Upper lobe of left lung (tissue), 6 donors: ENCODE measurements at regions not wholly inside any gene's neighbourhood (a gene's known extent, or its start where the extent isn't known, plus 50 kb on each side); places are given as distances from the start of the nearest gene placed in this dataset.
"Not testable (repeated sequence)": the region's sequence is repeated elsewhere in the genome, so short reads cannot be mapped to it uniquely, and the experiment has no call there.

Experiments
- ATAC-seq, 2 donors: fragments of 200-7000 bp; cut with Tn5 transposase; one replicate each; pipeline ENCODE4 v1.9.1; 2022; ENCODE audit warnings: mild to moderate bottlenecking in 2 of 2, moderate library complexity in 2 of 2; ENCODE audit not compliant: low FRiP score in 2 of 2
- DNase-seq, 2 donors: peaks; one replicate each; pipeline ENCODE4 v3.0.0-alpha.2; 2019 to 2020
- H3K27ac ChIP-seq, 4 donors: fragments of 200-600 bp; sonication (generic); one replicate each; pipeline ENCODE4 v1.5.1; 2016 to 2019
- H3K27me3 ChIP-seq, 4 donors: fragments of 200-600 bp; sonication (generic); one replicate each; pipeline ENCODE4 v1.5.1; 2017 to 2019
- H3K36me3 ChIP-seq, 4 donors: fragments of 200-600 bp; sonication (generic); one replicate each; pipeline ENCODE4 v1.5.1; 2016 to 2019
- H3K4me1 ChIP-seq, 4 donors: fragments of 200-600 bp; sonication (generic); one replicate each; pipeline ENCODE4 v1.5.1; 2018 to 2019
- H3K4me3 ChIP-seq, 4 donors: fragments of 200-600 bp; sonication (generic); one replicate each; pipeline ENCODE4 v1.5.1; 2017 to 2019; ENCODE audit warnings: mild to moderate bottlenecking in 2 of 4, moderate library complexity in 1 of 4
- H3K9me3 ChIP-seq, 4 donors: fragments of 200-600 bp; sonication (generic); one replicate each; pipeline ENCODE4 v1.5.1; 2018 to 2019
- CTCF ChIP-seq, 6 experiments: fragments of 450-650 bp in 4 of 6; fragments of 200-600 bp in 2 of 6; sonication (generic) in 2 of 6; IDR thresholded peaks; one replicate each; pipeline ENCODE4 v1.5.1; 2016 to 2019; ENCODE audit warnings: antibody characterized with exemption in 6 of 6
- EP300 ChIP-seq, 4 donors: sonication (generic); formaldehyde crosslinking; IDR thresholded peaks; one replicate each; pipeline ENCODE4 v1.5.1; 2017; ENCODE audit warnings: antibody characterized with exemption in 4 of 4, control low read depth in 2 of 4
- POLR2A ChIP-seq, 4 donors: fragments of 450-650 bp; IDR thresholded peaks; one replicate each; pipeline ENCODE4 v1.5.1; 2016 to 2017; ENCODE audit warnings: antibody characterized with exemption in 4 of 4, mild to moderate bottlenecking in 2 of 4
- POLR2AphosphoS5 ChIP-seq, 2 donors: sonication (generic); formaldehyde crosslinking; IDR thresholded peaks; one replicate each; pipeline ENCODE4 v1.5.1; 2017; ENCODE audit warnings: antibody characterized with exemption in 2 of 2
- WGBS, 2 donors: methylation state at CpG; one replicate each; pipeline ENCODE4 v1.1.5; 2017 to 2018; 5-methylcytosine and 5-hydroxymethylcytosine counted together
- donor health status: DM: no; HTN: no; CAD: no; lungs with moderate emphysema.
- donor health status: DM: no; HTN: yes; CAD: no; lungs with severe emphysema.

GRCh38 chr3:176615826-176616225 is 581.5 kb downstream of the TBL1XR1 start:
- no peaks in the 10 kb centered on the region for H3K36me3 ChIP-seq
- H3K4me3 ChIP-seq, result no peak overlapping the region
- H3K27ac ChIP-seq, result no peak overlapping the region
- DNase-seq, result no peak
- ATAC-seq, result no peak
- no peaks in the 10 kb centered on the region for H3K27me3 ChIP-seq
- TF ChIP-seq POLR2A (IDR thresholded peaks at IDR 0.05) (no peak), EP300 (IDR thresholded peaks at IDR 0.05) (no peak), POLR2AphosphoS5 (IDR thresholded peaks at IDR 0.05) (no peak), CTCF (IDR thresholded peaks at IDR 0.05) (no peak)
- H3K9me3 ChIP-seq, result no peaks in the 10 kb centered on the region
- H3K4me1 ChIP-seq, result no peaks in the 10 kb centered on the region

DNA sequence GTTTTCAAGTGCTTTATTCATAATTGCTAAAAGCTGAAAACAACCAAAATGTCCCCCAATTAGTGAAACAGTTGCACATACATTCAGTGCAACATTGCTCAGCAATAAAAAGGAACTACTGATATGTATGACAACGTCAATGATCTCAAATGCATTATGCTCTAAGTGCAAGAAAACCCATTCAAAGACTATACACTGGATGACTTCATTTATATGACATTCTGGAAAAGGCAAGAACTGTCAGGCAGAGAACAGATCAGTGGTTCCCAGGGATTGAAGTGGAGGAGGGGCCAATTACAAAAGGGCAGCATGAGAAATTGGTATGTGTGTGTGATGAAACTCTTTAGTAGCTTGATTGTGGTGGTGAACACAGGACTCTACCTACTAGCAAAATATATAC is 585.6 kb downstream of the TBL1XR1 start:
- ATAC-seq (no peak), DNase-seq (no peak)
- no peaks in the 10 kb centered on the region for H3K9me3 ChIP-seq
- TF ChIP-seq EP300 (IDR thresholded peaks at IDR 0.05), result no peak
- no peak for TF ChIP-seq POLR2A (IDR thresholded peaks at IDR 0.05)
- TF ChIP-seq POLR2AphosphoS5 (IDR thresholded peaks at IDR 0.05), result no peak
- no peak for TF ChIP-seq CTCF (IDR thresholded peaks at IDR 0.05)
- H3K4me3 ChIP-seq, result no peak overlapping the region
- H3K4me1 ChIP-seq, result no peaks in the 10 kb centered on the region
- H3K27ac ChIP-seq, result no peak overlapping the region
- WGBS, 2 donors, result 70 to 71% methylated on average over 1 of the region's 1 CpG
- H3K36me3 ChIP-seq, result no peaks in the 10 kb centered on the region
- H3K27me3 ChIP-seq, result no peaks in the 10 kb centered on the region

DNA sequence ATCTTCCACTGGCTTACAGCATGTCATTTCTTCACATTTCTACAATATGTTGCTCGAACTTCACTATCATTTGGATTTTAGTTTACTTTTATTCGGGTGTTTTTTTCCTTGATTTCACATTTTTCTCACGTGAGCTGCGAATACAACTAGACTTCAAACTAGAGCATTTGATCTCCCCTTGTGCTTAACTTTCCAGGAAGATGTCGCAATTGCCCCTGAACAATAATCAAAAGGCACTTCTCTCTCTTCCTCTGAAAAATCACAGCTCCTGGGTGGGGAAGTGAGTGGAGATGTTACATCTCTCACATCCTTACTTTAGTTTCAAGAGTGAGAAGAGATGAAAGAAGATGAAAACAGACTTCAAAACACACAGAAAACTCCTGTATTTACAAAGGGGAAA is 587.9 kb downstream of the TBL1XR1 start:
- ATAC-seq, result no peak
- Histone ChIP-seq H3K27me3 (no peaks in the 10 kb centered on the region), H3K27ac (no peak overlapping the region), H3K36me3 (no peaks in the 10 kb centered on the region), H3K9me3 (peaks cover 0 to 3% (median 0%) of the 10 kb centered on the region in 4 donors), H3K4me1 (no peaks in the 10 kb centered on the region), H3K4me3 (no peak overlapping the region)
- TF ChIP-seq POLR2AphosphoS5 (IDR thresholded peaks at IDR 0.05) (no peak), POLR2A (IDR thresholded peaks at IDR 0.05) (no peak), EP300 (IDR thresholded peaks at IDR 0.05) (no peak), CTCF (IDR thresholded peaks at IDR 0.05) (no peak)
- 69 to 87% methylated on average over 5 of the region's 5 CpGs for WGBS, 2 donors
- DNase-seq, result no peak

- ATAC-seq, H3K27me3 ChIP-seq, H3K4me3 ChIP-seq, H3K27ac ChIP-seq, H3K4me1 ChIP-seq, H3K36me3 ChIP-seq, H3K9me3 ChIP-seq, DNase-seq: not testable (repeated sequence)
- 87 to 98% methylated on average over 2 of the region's 2 CpGs for WGBS, 2 donors
Observed at GRCh38 chr3:176605553-176605952, 591.7 kb downstream of the TBL1XR1 start.

GRCh38 chr3:176595307-176595706 is 602.0 kb downstream of the TBL1XR1 start:
- Histone ChIP-seq H3K27ac (no peak overlapping the region), H3K4me3 (no peak overlapping the region), H3K9me3 (no peaks in the 10 kb centered on the region), H3K27me3 (no peaks in the 10 kb centered on the region), H3K36me3 (no peaks in the 10 kb centered on the region), H3K4me1 (no peaks in the 10 kb centered on the region)
- no peak for DNase-seq
- ATAC-seq, result no peak
- no peak for TF ChIP-seq CTCF (IDR thresholded peaks at IDR 0.05)
- TF ChIP-seq POLR2AphosphoS5 (IDR thresholded peaks at IDR 0.05), result no peak
- no peak for TF ChIP-seq POLR2A (IDR thresholded peaks at IDR 0.05)
- TF ChIP-seq EP300 (IDR thresholded peaks at IDR 0.05), result no peak
